Cardiac septum (tissue), 1 donor: ENCODE measurements at regions not wholly inside any gene's neighbourhood (a gene's known extent, or its start where the extent isn't known, plus 50 kb on each side); places are given as distances from the start of the nearest gene placed in this dataset.
"Not testable (repeated sequence)": the region's sequence is repeated elsewhere in the genome, so short reads cannot be mapped to it uniquely, and the experiment has no call there.

Source experiments
- DNase-seq: peaks from one replicate; pipeline ENCODE4 v3.0.0-alpha.2; 2020; ENCODE audit warnings: low spot score
- intact Hi-C: fragments of 100-400 bp; cut with DNase I; formaldehyde crosslinking; loops from one replicate; pipeline ENCODE4 v1.14.0; 2022
- donor health status: DM: no; HTN: no; CAD: no.

DNA sequence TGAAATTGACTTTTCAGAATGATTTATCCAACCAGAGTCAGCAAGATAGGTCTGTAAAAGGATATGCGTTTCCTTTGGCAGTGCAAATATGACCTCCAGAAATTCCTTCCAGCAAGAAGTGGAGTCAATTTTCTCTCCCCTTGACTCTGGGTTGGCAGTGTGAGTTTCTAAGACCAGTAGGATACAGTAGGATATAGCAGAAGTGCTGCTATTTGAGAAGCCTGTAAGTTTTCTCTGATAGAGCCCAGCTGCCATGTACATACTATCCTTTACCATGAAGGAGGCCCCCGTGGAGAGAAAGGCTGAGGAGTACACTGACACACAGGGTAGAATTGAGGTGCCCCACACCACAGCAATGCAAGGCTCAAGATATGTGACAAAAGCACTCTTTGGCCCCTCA lies 409.1 kb upstream of the PDZRN3 start:
- intact Hi-C loops: no loop called here

DNA sequence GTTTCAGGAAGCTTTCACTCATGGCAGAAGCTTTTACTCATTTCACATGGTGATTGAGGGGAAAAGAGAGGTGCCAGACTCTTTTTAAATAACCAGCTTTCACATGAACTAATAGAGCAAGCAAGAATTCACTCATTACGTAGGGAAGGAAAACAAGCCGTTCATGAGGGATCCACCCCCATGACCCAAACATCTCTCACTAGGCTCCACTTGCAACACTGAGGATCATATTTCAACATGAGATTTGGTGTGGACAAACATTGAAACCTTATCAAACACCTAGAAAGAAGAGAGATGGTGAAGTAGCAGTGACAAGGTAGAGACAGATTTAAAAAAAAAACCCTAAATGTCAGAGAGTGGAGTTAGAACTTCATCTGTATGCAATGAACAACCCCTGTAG lies 408.6 kb upstream of the PDZRN3 start:
- intact Hi-C loops: no loop called here
- DNase-seq: no peak

More for the DNA sequence above, 409.1 kb upstream of the PDZRN3 start:
- DNase-seq: no peak

DNA sequence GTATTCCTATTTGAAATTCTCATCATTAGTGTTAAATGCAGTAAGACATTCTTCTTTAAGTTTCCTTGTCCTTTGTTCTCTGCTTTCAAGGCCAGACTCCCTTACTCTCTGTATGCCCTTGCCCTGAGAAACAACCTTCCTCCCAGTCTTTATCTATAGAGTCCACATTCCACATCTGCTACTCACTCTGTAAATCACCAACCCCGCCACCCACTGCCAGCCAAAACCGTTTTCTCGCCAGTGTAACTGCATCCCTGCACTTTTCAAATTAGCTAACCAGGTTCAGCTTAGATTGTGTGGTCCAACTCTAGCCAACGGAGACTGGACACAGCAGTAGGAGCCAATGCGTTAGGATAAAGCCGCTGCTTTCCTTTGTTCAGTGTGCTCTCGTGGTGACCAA lies 402.4 kb upstream of the PDZRN3 start:
- intact Hi-C loops: no loop called here
- DNase-seq: no peak

DNA sequence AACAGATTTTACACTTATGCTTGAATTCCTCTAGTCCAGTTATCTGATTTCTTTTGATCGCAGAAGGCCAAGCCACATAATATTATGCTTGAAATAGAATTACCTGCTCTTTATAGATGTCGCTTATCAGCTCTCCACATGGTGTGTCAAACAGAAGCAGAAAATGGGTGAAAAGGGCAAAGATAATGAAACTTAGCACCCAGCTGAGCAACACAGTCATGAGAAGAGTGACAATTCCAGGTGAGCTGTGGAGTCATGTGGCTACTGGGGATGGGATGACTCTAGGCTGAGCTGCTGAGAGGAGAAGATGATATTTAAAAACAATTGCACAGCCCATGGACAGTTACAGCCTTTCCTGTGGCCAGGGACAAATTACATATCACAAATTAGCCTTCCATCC lies 398.7 kb upstream of the PDZRN3 start:
- intact Hi-C loops: no loop called here
- DNase-seq: no peak

DNA sequence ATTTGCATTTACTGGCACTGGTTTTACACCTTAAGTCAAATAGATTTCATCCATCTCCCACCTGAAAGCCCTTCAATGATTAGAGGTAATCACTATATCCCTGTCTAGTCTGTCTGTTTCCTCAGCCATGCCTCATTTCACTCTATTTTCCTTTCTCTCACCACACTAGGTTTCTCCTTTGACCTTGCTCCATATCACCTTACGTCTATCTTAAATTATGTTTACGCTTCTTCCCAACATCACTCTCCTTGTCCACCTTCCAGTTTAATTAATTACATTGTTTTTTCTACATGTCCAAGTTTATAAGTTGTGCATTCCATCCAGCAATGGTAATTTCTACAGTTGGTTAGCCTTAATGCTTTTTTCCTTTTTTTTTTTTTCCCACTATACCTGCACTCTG lies 396.7 kb upstream of the PDZRN3 start:
- intact Hi-C loops: no loop called here
- DNase-seq: no peak

DNA sequence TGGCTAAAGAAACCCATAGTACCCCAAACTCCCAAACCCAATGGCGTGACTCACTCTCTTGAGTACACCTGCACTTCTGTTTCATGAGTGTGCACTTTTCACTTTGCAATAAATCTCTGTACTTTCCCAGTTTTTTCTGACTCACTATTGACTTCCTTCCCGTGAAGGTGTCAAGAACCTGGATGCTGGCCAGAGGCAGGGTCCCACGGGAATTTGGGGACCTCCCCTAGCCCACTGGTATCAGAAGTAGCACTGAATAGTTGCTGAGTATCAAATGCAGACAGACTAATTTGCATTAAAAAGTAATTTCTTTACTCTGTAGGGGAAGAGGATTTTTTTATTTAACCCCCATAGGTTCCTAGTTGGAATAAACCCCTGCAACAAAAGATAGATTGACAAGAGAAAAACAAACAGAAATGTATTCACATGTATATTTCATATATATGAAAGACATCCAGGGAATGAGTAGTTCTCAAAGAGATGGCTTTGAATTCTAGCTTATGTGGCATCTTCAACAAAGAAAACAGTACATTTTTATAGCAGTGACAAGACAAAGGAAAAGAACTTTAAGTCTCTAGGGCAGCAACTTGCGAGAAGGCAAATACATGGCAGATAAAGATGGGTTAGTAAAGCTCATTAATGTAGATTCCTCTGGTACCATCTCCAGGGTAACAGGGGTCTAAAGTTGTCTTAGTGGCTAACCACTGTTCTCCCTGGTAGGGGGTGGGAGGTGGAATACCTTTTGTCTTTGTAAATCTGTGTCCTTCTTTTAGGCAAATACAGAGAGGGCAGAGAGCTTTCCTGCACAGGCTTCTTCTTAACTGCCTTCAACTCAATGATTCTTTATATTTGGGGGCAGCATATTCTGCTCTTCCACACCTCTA lies 385.5 kb upstream of the PDZRN3 start:
- no peak for DNase-seq
- intact Hi-C loops: no loop called here

DNA sequence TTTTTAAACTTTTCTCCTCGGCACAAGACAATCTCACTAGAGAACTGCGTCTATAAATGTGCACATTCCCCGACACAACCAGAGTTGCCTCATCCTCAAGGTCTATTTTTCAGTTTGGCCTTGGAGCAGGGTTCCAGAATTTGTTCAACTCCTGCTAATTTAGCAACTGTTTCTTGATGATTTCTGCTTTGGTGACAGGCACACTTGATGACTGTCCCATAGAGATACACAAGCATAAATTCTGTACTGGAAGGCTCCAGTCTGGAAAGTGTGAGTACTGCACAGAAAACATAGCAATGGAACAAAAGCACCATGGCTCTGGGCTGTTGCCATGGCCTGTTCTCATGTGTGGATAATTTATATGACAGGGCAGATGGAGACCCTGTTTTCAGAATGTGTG lies 379.6 kb upstream of the PDZRN3 start:
- no peak for DNase-seq
- intact Hi-C loops: no loop called here

DNA sequence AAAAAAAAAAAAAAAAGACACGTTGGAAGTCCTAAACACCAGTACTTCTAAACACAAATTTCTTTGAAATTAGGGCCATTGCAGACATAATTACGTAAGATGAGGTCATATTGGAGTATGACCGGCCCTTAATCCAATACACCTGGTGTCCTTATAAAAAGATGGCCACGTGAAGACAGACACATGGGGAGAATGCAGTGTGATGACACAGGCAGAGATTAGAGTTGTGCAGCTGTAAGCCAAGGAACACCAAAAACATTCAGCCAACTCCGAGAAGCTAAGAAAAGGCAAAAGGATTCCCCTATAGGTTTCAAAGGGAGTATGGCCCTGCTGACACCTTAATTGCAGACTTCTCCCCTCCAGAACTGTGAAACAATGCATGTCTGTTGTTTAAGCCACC lies 379.0 kb upstream of the PDZRN3 start:
- DNase-seq: no peak
- intact Hi-C loops: no loop called here

DNA sequence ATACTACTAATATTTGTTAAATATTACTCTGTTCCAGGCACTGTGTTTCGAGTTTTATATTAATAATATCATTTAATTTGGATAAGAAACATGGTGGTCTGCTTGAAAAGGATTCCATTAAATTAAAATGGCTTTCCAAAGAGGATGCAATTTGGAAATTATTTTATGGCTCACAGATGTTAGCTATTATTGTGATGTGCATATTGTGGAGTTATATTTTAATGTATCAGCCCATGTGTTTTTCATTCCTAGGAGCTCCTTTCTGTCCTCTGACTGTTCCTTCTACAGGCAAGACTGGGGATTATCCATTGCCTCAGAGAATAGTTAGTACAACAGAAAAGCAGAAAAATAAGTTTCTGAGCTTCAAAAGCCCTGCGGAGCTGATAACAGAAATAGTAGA lies 376.7 kb upstream of the PDZRN3 start:
- intact Hi-C loops: no loop called here
- no peak for DNase-seq

DNA sequence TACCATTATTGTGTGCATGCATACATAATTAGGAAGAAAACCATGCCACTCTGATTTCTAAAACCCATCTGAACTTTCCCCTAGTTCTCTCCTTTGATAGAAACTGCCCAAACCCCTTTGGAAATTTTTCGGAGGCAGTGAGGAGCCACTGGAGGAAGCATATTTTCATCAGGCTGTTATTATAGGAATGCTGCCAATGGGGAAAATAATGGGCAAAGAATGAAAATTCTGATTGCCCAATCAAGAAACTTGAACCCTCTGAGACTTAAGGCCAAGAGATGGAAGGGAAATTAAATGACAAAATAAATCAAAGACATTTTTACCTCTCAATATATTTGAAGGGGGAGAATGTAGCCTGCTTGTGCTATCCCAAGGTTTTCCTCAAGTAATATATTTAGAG lies 376.0 kb upstream of the PDZRN3 start:
- intact Hi-C loops: no loop called here
- DNase-seq: no peak

DNA sequence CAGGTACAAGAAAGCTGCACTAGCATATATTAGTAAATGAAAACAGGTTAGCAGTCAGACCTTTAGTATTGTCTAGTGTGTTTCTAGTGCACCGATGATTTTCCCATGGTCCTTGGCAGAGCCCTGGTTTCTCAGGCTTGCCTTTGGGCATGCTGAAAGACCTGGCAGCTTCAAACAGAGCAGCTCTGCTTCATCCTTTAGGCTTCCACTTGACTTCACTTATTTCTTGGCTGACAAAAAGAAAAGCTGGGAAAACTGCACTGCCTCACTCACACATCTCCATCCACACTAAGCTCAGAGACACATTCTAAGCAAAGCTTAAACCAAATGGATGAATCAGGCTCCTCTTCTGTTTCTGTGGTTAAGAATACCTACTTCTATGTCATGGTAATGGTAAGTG lies 374.8 kb upstream of the PDZRN3 start:
- intact Hi-C loops: no loop called here
- DNase-seq: no peak

DNA sequence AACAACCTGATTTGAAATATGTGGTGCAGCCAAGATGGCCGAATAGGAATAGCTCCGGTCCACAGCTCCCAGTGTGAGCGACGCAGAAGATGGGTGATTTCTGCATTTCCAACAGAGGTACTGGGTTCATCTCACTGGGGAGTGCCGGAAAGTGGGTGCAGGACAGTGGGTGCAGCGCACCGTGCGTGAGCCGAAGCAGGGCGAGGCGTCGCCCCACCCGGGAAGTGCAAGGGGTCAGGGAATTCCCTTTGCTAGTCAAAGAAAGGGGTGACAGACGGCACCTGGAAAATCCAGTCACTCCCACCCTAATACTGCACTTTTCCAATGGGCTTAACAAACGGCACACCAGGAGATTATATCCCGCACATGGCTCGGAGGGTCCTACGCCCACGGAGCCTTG lies 365.9 kb upstream of the PDZRN3 start:
- intact Hi-C loops, DNase-seq: not testable (repeated sequence)

DNA sequence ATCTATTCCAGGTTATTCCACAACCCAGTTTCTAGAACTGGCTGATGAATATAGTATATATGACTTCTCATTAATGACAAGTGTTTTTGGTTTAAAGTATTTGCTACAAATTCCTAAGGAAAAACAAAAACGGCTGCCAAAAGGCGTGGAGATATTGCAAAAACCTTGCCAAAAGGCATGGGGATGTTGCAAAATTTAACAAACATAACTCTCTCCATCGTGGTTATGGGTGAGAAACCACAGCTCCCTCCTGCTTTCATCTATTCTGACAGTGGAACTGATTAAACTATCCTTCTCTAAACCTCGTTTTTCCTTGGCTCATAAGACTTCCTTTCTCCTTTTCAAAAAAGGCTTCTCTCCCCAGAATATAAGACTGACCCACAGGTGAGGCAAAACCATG lies 342.0 kb upstream of the PDZRN3 start:
- intact Hi-C loops: no loop called here
- DNase-seq: no peak

DNA sequence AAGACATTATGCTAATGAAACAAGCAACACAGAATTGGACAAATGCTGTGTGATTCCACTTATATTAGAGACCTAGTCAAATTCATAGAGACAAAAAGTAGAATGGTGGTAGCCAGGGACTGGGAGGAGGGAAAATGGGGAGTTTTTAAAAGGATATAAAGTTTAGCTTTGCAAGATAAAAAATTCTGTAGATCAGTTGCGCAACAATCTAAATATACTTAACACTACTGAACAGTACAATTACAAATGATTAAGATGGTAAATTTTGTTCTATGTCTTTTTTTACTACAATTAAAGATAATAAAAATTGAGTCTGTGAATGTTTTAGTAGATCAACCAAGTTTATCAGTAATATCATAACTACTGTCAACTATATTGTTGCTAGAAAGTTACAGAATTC lies 340.1 kb upstream of the PDZRN3 start:
- intact Hi-C loops: no loop called here
- DNase-seq: no peak

DNA sequence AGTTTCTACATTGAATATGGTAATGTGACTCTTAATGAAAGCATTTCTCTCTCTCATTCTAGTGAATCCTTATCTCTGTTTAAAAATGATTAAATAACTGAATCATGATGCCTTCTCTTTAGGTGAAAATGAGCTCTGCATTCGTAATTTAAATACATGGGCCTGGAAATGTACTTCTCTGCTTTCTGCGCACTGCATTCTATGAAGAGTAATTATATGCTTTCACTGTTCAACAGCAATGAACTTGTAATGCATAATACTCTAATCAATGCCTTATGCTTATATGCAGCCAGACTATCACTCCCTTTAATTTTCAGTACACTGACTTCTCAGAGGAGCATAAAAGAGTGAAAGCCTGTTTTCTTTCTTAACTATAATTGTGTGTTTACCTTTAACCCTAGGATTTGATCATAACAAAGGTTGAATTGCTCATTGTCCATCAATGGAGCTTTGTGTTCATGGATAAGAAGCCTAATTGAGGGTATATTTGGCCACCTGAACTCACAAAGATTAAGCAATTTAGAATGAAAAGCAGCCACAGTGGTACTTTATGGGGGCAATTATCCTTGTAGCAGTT lies 330.8 kb upstream of the PDZRN3 start:
- intact Hi-C loops: no loop called here
- no peak for DNase-seq

DNA sequence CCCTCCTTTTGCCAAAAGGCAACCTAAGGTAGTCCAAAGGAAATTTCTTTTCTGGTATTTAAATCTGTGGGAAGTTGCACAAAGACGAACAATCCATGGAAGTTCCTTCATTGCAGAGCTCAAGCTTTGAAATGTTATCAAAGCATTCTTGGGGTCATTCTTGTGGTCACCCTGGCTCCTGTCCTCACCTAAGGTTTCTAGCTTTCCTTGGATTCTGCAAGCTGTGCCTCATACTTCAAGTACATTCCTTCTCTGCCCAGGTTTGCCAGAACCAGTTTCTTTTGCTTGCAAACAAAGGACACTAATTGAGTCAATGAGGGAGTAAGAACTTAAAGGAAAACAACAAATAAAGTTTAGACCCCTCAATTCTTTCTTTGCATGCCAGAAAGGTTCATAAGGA lies 329.8 kb upstream of the PDZRN3 start:
- no peak for DNase-seq
- intact Hi-C loops: no loop called here

DNA sequence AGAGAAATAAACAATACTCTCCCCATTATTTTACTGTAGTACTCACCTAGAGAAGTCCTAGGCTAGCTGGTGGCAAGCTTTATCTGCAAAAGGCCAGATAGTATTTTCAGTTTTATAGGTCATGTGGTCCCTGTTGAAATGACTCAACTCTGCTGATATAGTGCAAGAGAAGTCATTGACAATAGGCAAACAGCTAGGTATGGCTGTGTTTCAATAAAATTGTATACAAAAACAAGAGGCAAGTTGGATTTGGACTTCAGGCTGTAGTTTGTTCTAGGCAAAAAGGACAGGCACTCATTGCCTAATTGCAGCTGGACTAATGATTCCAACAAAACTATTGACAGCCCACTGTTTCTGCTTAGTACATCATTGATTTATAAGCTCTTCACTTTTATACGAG lies 328.0 kb upstream of the PDZRN3 start:
- DNase-seq: no peak
- intact Hi-C loops: no loop called here

DNA sequence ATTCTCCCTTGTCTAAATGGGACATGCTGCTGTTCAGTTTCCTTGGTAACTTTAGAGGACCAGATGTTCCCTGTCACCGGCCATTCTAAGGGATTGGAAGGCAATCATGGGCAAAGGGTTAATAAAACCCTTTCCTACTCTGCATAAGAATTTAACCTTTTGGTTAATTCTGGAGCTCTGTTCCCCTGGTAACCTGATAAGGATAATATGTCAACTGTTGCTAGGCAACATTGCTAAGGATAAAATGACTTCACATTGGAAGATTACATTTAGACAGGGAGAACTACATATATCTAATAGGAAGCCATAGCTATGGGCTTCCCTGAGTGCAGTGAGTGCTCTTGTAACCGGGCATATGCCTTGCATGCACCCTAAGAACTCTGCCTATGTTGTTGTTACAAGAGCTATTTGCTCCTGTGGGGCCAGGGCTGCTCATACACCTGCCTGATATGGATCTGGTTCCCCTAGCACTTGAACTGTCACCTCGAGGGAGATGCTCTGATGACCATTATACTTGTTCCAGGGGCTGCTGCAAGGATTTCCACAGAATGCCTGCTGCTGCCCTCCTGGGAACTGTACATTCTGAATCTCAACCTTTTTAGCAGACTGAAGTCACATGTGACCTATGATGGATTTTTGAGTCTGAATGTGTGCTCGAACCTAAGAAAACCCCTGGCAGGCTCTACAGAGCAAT lies 326.3 kb upstream of the PDZRN3 start:
- DNase-seq: no peak
- intact Hi-C loops: no loop called here

DNA sequence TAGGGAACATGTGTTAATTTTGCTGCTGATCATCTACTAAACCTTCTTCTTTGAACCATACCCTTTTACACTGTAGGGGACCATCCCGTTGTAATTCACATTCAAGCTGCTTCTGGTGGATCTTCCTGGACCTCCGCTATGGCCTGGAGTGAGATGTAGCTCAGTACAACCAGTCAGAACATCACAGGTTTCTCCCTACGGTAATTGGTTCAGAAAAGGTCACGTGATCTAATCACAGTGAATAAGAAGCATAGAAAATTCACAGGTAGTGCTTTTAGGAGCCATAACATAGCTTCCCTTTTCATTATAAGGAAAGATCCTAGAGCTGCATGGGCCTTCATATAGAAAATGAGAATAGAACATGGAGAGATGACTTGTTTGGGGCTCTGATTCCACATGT lies 320.8 kb upstream of the PDZRN3 start:
- intact Hi-C loops: no loop called here
- no peak for DNase-seq

DNA sequence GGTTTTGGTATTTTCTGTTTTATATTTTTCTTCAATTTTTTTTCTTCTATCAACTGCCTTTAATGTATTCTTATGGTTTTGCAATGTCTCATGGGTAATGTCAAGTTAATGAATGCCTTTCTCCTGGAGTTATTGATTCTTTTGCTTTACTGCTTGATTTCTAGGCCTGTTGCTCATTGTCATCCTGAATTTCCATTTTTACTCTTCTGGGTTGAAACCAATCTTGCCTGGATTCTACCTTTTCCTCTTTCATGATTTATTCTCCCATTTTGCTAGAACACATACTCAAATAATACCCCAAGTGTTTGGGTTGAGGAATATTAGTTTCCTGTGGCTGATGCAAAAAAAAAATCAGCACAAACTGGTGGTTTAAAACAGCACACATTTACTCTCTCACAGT lies 315.2 kb upstream of the PDZRN3 start:
- intact Hi-C loops: no loop called here
- DNase-seq: no peak

DNA sequence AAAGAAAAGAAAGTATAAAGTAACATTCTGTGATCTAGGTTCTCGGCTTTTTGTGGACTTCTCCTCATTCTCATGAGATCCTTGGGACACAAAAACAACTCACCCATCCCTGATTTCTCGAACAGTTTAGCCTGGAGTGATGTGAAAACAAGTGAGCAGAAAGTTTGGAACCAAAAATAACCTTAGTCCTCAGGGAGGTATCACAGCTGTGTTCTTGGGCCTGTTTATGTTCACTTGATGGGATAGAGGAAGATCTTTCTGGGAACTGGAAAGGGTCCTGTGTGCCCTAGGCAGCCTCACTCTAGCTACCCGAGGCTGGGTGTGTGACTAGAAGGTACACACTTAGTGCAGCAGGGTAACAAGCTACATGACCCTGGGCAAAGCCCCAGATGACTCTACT lies 308.8 kb upstream of the PDZRN3 start:
- no peak for DNase-seq
- intact Hi-C loops: no loop called here
